ENCODE measurements at regions not wholly inside any gene's neighbourhood (a gene's known extent, or its start where the extent isn't known, plus 50 kb on each side); places are given as distances from the start of the nearest gene placed in this dataset.
A peak's percentile ranks its signal among the peaks of the same experiment; 100 is the strongest.

DNA sequence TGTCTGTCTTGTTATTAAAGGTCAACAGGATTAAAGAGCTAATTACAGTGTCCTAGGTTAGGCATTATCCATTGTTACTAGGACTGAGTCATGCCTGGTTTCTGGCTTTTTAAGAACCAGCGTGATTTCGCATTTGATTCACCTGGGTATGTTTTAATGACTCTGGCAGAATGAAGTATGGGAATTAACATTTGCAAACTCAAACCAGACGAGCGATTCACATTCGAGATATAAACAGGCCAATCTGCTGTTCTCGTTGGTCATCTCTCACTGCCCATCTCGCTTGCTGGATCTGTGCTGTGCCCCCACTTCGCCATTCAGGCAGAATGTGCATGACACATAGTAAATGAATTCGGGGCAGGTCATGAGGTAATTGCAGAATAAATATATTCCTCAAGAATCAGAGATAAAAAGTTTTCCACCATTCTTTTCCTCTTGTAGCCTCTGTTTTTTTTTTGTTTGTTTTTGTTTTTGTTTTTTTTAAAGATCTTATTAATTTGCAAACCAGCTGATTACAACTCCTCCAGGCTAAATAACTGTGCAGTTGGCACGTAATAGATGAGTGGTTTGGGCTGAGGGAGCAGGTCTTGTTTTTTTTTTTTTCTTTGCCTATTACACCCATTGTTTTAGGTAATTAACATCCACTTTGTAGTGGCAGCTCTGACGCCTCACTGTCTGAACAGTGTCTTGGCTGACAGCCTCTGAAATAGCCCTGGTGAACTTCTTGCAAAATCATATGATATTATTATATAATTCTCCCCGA, 313.5 kb upstream of the MSX2 start:
- no peak for DNase-seq (ENCODE audit: low read depth in 2 of 2)

DNA sequence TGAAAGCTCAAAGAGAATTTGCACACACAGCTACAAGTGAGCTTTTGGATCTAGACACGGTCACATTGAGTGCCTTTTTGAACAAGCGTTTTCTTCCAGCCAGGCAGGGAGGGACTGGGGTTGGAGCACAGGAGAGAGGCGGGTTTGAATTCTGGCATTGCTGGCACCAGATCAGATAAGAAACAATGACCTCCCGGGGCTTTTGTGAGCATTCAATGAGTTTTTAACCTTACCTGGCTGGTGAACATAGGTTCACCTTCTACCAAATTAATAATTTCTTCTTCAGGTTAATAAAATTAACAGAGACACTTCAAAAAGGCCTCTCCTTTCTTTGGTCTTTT, 312.9 kb upstream of the MSX2 start:
- DNase-seq (ENCODE audit: low read depth in 2 of 2), result no peak

DNA sequence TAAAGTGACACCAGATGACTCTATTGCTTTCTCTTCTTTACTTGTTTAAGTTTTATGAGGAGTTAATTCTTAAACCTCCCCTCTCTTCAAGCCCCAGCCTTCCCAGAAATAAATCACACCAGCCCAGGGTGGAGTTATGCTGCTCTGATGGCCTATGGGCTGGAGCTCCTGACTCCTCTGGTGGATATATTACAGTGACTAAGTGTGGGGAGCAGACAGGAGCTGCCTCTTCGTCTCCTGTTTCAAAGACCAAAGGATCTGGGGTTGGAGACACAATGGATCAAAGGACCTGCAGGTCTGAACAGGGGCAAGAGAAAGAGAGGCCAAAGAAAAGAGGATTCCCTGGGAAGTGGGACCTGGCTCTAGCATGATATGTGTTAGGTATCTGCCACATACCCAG, 312.0 kb upstream of the MSX2 start:
- DNase-seq (ENCODE audit: low read depth in 2 of 2), result no peak

DNA sequence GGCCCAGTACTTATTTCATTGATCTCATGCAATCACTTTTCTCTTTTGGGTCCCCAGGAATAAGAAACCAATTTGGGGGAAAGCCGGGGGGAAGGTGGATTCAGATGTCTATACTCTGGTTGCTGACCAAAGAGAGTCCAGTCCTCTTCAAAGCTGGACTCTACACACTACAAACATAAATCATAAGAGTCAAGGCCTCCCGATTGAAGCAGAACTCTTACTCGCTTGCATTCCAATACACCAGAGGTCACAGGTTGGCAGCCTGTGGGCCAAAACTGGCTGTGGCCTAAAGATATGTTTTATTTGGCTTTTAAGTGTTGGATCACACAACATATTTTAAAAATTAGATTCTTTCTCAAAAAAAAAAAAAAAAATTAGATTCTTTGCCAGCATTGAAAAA, 311.4 kb upstream of the MSX2 start:
- no peak for DNase-seq (ENCODE audit: low read depth in 2 of 2)

DNA sequence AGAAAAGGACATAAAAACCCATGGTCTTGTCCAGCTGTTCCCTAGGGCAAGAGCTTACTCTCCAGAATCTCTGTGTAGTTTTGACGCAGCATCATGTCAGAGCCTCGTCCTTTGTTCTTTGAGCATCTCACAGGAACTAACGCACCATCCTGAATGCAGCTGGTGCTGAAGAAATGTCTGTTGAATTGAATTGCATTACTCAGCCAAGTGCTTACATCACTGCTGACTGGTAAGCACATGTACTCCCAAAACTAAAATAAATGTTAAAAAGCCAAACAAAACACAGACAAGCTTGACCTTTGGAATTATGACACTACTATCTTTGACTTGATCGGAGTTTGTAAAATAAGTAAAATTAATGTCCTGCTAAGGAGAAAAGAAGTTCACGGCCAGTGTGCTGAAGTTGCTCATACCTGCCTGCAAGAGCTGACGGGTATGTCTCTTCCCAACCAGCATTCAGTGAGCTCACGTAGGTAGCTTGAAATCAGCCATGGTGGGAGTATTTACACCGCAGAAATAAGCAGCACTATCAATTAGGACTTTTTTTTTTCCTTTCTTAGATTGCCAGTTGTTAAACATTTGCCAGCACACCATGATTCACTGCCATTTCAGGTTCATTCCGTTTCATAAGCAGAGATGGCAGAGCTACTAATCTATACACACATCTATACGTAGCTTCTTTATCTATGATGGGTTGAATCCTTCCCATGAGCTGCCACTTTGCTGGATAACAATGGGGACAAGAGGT, 310.6 kb upstream of the MSX2 start:
- DNase-seq (ENCODE audit: low read depth in 2 of 2), result no peak

DNA sequence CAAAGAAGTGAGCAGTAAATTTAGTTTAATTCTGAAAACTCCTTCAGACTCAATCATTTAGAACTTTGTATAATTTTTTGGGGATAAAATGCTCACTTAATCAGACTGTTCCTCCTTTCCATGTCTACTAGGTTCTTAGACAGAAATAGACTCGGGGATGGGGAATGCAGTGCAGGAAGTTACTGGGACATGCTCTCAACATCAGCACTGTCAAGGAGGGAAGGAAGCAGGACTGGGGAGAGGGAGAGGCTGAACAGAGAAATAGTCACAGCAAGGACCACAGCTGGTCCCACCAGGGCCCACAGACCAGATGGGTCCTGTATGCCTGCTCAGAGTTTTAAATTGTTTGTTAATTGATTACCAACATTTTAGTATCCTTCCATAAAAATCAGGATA, 310.1 kb upstream of the MSX2 start:
- no peak for DNase-seq (ENCODE audit: low read depth in 2 of 2)

DNA sequence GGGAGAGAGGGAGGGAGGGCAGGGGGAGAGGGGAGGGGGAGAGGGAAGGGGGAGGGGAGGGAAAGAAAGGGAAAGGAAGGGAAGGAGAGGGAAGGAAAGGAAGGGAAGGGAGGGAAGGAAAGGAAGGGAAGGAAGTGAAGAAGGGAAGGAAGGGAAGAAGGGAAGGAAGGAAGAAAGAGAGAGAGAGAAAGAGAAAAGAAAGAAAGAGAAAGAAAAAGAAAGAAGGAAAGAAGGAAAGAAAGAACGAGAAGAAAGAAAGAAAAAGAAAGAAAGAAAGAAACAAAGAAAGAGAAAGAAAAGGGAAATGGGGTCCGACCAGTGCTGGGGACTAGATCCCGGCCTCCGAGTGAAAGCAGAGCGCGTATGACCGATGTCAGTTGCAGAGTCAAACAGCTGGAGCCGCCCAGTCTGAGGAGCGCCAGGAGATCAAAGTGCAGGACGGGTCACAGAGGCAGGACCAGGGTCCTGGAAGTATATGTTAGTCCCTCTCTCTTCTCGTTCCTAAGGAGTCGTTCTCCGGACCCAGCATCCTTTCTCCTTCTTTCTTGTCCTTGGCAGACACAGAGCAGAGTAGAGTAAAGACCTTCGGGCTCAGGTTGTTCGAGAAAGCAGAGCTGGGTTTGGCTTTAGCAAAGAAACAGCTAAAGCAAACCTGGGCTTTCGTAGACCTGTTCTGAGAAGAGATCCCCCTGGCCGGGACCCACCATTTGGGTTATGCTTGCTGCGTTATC, 305.4 kb upstream of the MSX2 start:
- no peak for DNase-seq (ENCODE audit: low read depth in 2 of 2)

DNA sequence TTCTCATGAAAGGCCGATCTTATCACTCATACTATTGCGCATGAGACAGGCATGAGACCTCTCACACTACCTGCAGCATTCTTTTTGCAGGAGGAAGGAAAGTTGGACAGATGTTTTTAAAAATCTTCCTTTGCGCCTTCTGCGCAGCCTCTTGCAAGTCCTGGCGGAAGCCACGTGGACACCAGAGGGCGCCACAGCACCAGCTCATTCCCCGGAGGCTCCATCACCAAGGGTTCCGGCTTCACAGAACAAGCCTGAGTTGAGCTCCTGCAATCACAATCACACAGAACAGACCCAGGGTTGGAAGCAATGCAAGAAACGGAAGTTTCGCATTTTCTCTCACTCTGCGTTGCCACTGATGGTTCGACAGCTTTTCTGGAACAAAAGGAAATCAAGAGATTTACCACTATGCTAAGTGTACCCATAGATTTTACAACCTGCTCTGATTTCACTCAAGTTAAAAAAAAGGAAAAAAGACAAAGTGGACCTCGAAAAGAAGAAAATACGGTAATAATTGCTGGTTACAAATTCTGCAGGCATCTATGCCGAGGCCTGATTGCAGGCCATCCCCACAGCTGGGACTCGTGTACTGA, 304.7 kb upstream of the MSX2 start:
- peak; percentile 30 to 65 for DNase-seq (ENCODE audit: low read depth in 2 of 2)

DNA sequence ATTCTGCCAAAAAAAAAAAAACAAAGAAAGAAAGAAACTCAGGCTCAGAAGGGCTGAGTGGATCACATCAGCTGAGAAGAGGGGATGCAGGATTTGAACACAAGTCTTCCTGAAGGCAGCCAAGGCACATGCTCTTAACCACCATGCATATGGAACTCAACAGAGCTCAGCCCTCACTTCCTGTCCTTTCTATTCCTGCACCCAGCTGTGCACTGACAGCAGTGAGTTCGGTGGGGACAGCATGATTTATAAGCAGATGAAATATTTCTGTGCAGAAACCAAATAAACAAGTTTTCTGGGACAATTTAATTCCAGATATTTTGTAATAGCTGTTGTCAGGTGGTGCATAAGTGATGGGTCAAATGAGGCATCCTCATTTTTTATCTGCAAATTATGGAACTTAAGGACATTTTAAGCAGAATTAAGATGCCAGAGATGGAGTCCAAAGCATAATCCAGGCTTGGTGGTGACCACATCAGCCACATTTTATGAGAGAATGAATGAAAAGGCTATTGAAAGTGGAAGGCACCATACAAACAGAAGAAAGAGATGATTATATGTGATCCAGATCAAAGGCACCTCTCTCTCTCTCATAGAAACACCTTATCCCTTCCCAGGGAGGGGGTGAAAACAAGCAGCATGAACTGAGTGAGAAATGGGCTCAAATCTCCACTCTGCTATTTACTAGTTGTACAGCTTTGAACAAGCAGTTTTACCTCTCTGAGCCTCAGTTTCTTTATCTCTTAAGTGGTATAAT, 303.6 kb upstream of the MSX2 start:
- DNase-seq (ENCODE audit: low read depth in 2 of 2), result no peak

DNA sequence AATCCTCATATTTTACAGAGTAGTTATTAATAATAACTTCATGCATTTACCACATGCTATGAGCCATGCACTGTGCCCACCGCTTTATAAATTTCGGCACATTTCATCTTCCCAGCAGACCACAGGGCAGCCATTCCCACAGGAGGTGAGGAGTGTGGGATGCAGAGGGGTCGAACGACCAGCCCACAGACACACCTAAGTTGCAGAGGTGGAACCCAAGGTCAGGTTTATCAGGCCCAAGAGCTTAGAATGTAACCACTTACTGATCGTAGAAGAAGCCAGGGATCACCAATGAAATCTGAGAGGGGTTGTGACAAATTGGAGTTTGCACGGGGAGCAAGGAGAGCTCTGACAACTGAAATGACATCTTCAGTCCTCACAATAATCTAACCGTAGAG, 303.0 kb upstream of the MSX2 start:
- DNase-seq (ENCODE audit: low read depth in 2 of 2), result no peak

DNA sequence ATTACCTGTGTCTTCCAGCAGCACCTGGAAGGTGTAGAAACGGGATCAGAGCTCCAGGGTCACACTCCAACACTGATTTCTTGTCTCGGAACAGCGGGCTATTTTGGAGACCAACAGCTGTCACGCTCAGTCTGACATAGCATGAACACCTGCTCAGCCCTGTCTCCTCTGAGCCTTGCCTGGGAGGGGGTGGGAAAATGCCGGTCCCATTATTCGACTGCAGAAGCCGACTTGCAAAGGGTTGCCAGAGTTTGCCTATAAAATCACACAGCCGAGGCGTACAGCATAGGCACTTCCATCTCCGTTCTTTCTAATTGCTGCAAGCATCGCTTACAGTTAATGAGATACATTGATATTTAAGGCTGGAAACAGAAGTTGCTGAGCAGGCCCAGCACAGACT, 300.8 kb upstream of the MSX2 start:
- no peak for DNase-seq (ENCODE audit: low read depth in 2 of 2)

DNA sequence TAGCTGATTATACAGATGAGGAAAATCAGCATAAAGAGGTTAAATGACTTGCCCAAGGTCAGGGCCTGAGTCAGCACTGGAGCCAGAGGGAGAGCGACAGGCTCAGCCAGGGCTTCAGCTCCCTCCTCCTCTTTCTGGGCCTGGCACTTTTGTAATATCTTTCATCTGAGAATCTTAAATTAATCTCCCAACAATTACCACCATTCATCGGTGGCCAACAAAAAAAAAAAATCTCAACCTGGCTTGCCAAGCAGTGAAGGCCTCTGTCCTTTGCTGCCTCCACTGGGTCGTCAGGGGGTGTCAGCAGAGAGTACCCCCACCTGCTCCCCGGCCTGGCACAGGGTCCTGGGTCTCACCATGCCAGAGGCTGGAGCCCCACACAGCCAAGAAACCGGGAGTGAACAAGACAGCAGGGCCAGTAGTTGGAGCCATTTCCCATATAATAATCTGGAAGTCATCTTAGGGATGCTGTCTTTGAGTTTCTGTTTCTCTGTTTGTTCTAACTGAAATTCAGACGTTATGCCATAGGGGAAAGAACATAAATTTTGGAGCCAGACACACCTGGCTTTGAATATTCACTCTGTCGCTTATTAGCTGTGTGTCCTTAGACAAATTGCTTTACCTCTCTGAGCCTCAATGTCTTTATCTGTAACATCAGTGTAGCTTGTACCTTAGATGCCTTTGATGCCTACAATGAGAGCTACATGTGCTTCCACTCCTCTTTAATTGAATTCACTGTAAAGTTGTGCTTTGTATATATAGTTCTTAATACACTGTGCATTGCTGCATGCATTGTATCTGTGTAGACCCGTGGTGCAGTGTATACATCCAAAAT, 299.9 kb upstream of the MSX2 start:
- DNase-seq (ENCODE audit: low read depth in 2 of 2), result no peak

DNA sequence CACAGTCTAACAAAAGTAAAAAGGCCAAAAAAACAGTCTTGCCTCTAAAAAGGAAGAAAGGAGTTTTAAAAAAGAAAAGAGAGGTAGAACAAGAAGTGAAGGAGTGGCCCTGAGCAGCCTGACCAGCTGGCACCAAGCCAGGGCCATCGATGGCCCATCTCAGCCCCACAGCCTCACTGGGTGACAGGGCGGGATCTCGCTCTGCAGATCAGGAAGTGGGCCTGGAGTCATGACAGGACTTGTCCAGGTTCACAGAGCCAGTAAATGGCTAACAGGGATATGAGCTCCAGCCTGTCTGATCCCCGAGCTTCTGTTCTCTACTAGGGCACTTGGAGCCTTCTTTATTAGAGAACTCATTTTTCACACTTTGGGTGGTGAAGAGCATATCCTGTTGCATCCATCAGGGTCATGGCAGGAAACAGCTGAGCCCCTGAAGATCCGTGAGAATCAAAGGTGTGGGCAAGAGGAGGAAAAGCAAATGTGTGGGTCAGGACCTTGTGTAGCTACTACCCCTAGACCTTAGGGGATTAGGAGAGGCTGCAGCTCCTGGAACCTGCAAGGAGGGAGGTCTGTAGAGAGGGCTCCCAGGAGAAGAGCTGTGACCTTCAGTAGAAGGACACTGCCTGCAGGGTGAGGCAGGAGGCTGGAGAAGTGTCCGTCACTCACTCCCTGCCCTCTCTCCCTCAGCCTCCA, 299.0 kb upstream of the MSX2 start:
- DNase-seq (ENCODE audit: low read depth in 2 of 2), result no peak

DNA sequence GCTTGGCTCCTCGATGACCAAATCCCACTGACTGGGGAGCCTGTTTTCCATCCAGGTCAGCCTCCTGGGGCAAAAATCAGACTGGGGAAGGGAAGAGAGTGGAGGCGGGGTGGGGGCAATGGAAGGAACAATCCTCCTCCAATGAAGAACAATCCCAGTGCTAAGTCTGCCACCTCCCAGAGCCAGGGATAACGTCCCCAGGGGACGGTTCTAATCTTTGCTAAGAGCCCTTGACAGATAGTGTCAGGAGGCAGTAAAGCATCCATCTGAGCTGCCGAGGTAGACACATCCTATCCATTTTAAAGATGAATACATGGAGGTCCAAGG, 298.5 kb upstream of the MSX2 start:
- DNase-seq (ENCODE audit: low read depth in 2 of 2), result no peak

DNA sequence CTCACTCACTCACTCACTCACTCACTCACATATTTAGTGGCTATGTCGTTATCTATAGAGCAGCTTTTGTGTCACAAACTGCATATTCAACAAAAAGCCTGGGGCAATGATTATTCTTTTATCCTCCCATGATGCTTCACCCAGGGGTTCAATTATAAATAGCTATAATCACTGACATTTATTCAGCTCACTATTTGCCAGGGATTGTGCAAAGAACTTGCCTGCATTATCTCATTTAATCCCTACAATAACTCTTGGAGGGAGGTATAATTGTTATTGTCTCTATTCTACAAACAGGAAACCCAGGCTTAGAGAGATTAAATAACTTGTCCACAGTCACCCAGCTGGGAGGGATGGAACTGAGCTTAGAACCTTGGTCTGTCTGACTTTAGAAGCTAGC, 298.0 kb upstream of the MSX2 start:
- DNase-seq (ENCODE audit: low read depth in 2 of 2), result no peak

DNA sequence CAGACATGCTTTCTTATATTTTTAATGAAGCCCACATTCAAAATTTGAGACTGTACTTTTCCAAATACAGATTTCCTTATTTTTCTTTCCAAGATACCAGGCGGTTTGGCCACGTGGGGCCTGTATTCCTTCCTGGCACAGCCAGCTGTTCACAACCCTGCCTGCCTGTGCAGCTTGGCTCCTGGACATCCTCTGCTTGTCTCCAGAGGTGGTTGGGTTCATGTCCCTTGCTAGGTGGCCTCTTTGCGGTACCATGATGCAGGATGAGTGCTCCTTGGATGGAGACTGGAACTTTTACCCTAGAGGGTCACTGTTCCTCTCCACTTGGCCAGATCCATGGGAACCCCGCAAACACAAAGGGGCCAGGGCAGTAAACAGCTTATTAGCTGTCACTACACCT, 297.5 kb upstream of the MSX2 start:
- no peak for DNase-seq (ENCODE audit: low read depth in 2 of 2)

DNA sequence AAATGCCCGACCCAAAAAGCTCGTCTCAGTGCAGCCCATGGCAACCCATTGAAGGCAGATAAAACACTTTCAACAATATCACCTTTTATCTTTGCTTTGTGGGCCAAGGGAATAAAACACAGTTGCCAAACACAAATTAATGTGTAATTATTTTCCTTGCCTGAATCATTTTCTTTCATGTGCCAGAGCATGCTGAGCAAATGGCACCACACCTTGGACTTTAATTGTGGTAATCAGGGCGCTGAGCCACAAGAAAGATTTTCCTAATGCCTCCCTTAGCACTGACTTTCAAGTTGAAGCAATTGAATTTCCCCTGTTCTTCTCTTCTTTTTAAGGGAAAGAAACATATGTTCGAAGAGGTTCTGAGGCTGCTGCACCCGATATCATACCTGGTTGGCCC, 297.1 kb upstream of the MSX2 start:
- DNase-seq (ENCODE audit: low read depth in 2 of 2), result no peak

DNA sequence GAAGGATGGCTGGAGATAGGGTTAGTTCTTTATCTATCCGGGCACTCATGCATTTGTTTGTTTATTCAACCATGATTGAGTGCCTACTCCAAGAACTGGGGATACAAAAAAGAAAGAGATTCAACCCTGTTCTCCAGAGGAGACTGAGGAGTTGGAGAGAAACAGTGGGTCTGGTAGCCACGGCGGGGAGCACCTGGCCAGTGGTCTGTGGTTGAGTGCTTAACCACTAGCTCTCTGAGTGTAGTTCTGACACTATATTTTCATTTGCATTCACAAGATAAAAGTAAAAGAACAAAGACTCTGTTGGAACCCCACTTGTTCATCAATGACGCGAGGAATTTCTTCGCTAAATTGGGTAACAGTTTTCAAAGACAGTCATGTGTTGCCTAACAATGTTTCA, 295.5 kb upstream of the MSX2 start:
- DNase-seq (ENCODE audit: low read depth in 2 of 2), result no peak

DNA sequence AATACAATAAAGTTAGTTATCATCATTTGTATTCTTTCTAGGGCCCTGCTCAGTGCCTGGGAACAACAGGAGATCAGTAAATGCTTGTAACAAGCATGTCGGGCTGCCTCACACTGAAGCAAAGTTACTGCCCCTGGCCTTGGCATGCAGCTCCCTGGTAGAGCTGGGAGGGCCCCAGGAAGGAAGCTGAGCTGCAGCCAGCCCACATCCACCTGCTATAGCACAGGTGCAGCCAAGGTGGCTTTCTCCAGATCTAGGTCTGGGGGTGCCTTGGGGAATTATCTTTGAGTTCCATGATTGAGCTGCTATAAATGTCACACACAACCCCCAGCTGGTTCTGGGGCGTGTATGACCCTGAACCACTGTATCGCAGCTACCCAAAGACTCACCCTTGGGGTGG, 293.4 kb upstream of the MSX2 start:
- DNase-seq (ENCODE audit: low read depth in 2 of 2), result no peak

DNA sequence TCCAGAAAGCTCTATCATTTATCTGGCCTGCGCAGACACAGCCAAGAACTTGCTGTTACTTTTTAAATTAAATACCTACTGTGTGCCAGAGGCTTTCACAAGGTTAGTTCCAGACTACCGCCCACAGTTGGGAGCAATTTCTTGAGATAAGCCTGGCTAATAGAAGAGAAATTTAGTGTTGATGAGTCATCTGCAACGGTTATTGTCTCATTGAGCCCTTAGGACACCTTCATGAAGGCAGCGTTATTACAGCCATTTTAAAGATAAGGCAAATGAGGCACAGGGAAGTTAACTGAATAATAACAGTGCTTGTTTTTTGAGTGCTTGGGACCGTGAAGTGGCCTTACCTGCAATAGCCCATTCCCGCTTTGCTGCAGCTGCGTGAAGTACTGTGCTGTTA, 292.9 kb upstream of the MSX2 start:
- DNase-seq (ENCODE audit: low read depth in 2 of 2), result no peak

DNA sequence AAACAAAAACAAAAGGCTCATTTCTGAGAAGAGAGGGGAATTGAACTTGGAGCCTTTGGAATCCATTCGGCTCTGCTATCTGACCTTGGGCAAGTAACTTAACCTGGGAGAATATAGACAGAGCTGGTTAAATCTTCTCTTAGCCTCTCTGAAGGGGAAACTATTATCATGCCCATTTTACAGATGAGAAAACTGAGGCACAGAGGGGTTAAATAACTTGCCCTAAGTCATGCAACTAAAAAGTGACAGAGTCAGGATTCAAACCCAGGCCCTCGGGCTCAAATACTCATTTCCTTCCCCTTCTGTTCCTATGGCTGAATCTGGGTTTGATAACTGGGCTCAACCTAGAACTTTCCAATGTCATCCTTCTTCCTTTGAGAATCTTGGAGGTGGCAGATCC, 291.3 kb upstream of the MSX2 start:
- no peak for DNase-seq (ENCODE audit: low read depth in 2 of 2)

All from stimulated activated CD8-positive, alpha-beta memory T cell treated with anti-CD3 and anti-CD28 coated beads, Interleukin-2, amount 100 ng/mL, for 1 hour (primary cell).